Hematopoietic multipotent progenitor cell treated with erythropoietin and hydrocortisone succinate and interleukin-3 and kit ligand, for 6 days (in vitro differentiated cells): ENCODE measurements at regions not wholly inside any gene's neighbourhood (a gene's known extent, or its start where the extent isn't known, plus 50 kb on each side); places are given as distances from the start of the nearest gene placed in this dataset.

Experiments used
- DNase-seq: peaks from one replicate; pipeline ENCODE4 v3.0.0-alpha.2; 2015

GRCh38 chr3:73298243-73299183 is 237.1 kb downstream of the EBLN2 start:
- DNase-seq = no peak

DNA sequence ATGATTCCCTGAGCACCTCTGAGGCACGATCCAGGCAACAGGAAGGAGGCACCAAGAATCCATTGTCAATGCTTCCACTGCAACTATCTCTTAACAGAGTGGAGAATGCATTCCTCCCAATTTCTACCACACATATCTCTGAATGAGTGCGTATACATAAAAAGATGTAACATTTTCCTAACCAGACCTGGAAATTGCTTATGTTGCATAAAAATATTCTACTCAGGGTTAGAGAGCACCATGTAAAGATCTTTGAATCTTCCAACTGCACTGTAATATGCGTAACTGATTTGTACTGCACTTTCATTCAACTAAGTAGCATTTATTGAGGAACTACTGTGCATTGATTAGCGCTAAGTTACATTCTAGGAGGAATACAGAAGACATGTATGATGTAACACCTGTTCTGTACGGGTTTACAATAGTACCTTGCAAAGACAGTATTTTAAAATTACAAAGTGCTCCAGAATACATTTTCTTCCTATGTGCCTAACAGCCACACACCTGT is 237.8 kb downstream of the EBLN2 start:
- DNase-seq = no peak

DNA sequence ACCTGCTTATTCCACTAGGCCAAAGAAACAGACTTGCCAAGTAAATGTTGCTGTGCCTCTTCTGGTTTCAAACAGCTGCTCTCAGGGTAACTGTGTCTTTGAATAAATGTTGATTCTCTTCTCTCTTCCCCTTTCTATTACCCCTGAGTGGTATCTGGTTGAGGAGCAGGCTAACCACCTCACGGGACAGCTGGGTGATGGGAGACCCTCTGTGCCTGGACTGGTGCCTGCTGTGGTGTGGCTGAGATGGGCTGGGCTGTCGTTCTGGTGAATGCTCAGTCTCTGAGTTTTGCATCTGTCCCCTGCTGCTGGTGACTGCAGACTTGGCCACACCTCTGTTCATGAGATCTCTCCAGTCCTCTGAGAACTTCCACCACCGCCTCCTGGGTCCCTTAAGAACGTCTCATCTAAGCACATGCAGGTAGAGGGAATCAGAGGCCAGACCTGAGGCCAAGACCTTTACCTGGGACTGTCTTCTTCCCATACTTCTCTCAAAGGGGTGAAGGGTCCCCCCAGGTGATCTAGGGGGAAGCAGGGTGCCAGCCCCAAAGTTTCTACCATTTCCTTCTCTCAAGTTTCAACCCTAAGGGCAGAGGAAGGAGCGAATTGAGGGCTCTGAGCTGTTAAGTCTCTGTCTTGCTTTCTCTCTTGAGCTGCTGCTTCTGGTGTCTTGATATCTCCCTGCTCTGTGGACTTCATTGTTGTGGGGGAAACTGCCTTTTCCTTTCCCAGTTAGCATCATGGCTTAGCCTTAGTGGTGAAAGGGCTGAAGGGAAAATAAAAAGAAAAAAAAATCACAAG is 252.9 kb downstream of the EBLN2 start:
- no peak for DNase-seq

- DNase-seq = no peak
Observed at GRCh38 chr3:73315706-73316105, 254.2 kb downstream of the EBLN2 start.

- DNase-seq = no peak
Observed at GRCh38 chr3:73319179-73319769, 257.8 kb downstream of the EBLN2 start.

GRCh38 chr3:73321286-73321999 is 260.0 kb downstream of the EBLN2 start:
- DNase-seq = no peak

GRCh38 chr3:73324203-73325155 is 263.0 kb downstream of the EBLN2 start:
- no peak for DNase-seq

- DNase-seq = no peak
Observed at GRCh38 chr3:73326396-73326795, 264.9 kb downstream of the EBLN2 start.

GRCh38 chr3:73327052-73327451 is 265.6 kb downstream of the EBLN2 start:
- DNase-seq = no peak
